Panc1 (cell line): ENCODE measurements at regions not wholly inside any gene's neighbourhood (a gene's known extent, or its start where the extent isn't known, plus 50 kb on each side); places are given as distances from the start of the nearest gene placed in this dataset.

Source experiments
- ATAC-seq: fragments of 200-7000 bp; cut with Tn5 transposase; 2 replicates; pipeline ENCODE4 v1.9.1; 2020; ENCODE audit warnings: mild to moderate bottlenecking, moderate library complexity
- BruUV-seq: library from RNA; stranded (reverse); fragments of 400-500 nt; replicated peaks from 2 replicates; lab custom pipeline; 2021; lab: Mats Ljungman, UMichigan
- CTCF ChIA-PET: fragments of 300-600 bp; sonication (Branson Sonifier 250); formaldehyde crosslinking; loops from one replicate; lab custom pipeline; 2022; ENCODE audit warnings: antibody characterized with exemption; lab: Charles Lee
- POLR2A ChIA-PET: fragments of 300-600 bp; sonication (Branson Sonifier 250); formaldehyde crosslinking; loops from one replicate; lab custom pipeline; 2022; ENCODE audit warnings: antibody characterized with exemption; lab: Charles Lee
- DNase-seq: peaks from one replicate; pipeline ENCODE4 v3.0.0-alpha.2; 2010; ENCODE audit warnings: low read depth, low spot score
- H3K27ac ChIP-seq: 2 replicates; pipeline ENCODE4 v1.5.1; 2011; ENCODE audit warnings: mild to moderate bottlenecking, low read length, inconsistent platforms
- H3K27me3 ChIP-seq: fragments of 200-500 bp; sonication (Bioruptor generic); 2 replicates; pipeline ENCODE4 v1.6.0; 2014; ENCODE audit warnings: low read length, inconsistent platforms; ENCODE audit not compliant: control insufficient read depth, insufficient read depth
- H3K36me3 ChIP-seq: fragments of 200-500 bp; sonication (Bioruptor generic); 2 replicates; pipeline ENCODE4 v1.5.1; 2014; ENCODE audit warnings: inconsistent platforms, mild to moderate bottlenecking, low read length, moderate library complexity; ENCODE audit not compliant: control insufficient read depth, insufficient read depth
- H3K4me1 ChIP-seq: 2 replicates; pipeline ENCODE4 v1.5.1; 2011; ENCODE audit warnings: inconsistent platforms, mild to moderate bottlenecking, low read length, moderate library complexity; ENCODE audit not compliant: control insufficient read depth, insufficient read depth
- H3K4me3 ChIP-seq, 2 experiments: 2 replicates each; pipeline ENCODE4 v1.5.1; 2011 to 2012; ENCODE audit warnings: low read depth in 2 of 2, low read length in 2 of 2, mild to moderate bottlenecking in 2 of 2, inconsistent platforms in 1 of 2, moderate library complexity in 1 of 2
- H3K9me3 ChIP-seq: fragments of 200-500 bp; sonication (Bioruptor generic); 2 replicates; pipeline ENCODE4 v1.5.1; 2014; ENCODE audit warnings: low read depth, mild to moderate bottlenecking, inconsistent platforms, low read length, moderate library complexity; ENCODE audit not compliant: control insufficient read depth, insufficient read depth
- POLR2AphosphoS5 ChIP-seq: IDR thresholded peaks from 2 replicates; pipeline ENCODE4 v1.6.1; 2012; ENCODE audit warnings: mild to moderate bottlenecking, low read depth, low read length, moderate library complexity
- REST ChIP-seq, 2 experiments: IDR thresholded peaks; 2 replicates each; pipeline ENCODE4 v1.6.1; 2011 to 2012; ENCODE audit warnings: low read depth in 2 of 2, control low read depth in 1 of 2, low read length in 1 of 2, mild to moderate bottlenecking in 1 of 2, moderate library complexity in 1 of 2; ENCODE audit not compliant: insufficient read depth in 1 of 2
- SIN3A ChIP-seq: IDR thresholded peaks from 2 replicates; pipeline ENCODE4 v1.6.1; 2012; ENCODE audit warnings: low read depth, mild to moderate bottlenecking, low read length, moderate library complexity, borderline replicate concordance; ENCODE audit not compliant: insufficient read depth
- TCF7L2 ChIP-seq: IDR thresholded peaks from 2 replicates; pipeline ENCODE4 v1.6.1; 2011; ENCODE audit warnings: mild to moderate bottlenecking, low read depth, low read length, inconsistent platforms
- in situ Hi-C: cut with HindIII; loops from 2 replicates; pipeline ENCODE4 v1.10.0; 2016; ENCODE audit warnings: low sequenced_read_pairs, low pct_unique_long_range_greater_than_20kb
- intact Hi-C: fragments of 100-400 bp; cut with micrococcal nuclease; formaldehyde crosslinking; loops from one replicate; pipeline ENCODE4 v1.10.0; 2022; ENCODE audit not compliant: unreplicated experiment
- TF ChIP-seq, protein P1 (sequence below): fragments of 450-650 bp; IDR thresholded peaks from 2 replicates; pipeline ENCODE4 v1.5.1; 2017; ENCODE audit warnings: mild to moderate bottlenecking

DNA sequence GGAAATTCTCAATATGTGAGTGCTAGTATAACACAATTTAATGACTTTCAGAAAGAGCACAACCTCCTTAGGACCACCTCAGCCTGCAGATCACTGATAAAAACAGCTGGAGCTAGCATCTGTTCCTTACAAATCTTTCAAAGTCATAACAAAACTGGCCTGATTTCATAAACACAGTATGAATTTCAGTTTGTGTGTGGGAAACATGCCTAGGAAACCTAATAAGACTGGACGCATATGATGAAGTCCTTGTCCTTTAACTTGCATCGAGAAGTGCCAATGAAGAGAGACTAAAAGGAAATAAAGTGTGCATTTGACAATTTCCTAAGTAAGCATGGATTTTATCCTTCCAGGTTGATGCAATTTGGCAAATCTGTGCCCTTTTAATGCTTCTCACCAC is 74.1 kb upstream of the KLHL14 start:
- no TSS peak for BruUV-seq
- H3K9me3 ChIP-seq = no peaks in the 10 kb centered on the region
- no peak overlapping the region for H3K27ac ChIP-seq
- H3K4me3 ChIP-seq = no peak overlapping the region
- intact Hi-C loops = no loop called here
- ChIA-PET POLR2A (no interaction called here), CTCF (no interaction called here)
- H3K36me3 ChIP-seq = no peaks in the 10 kb centered on the region
- TF ChIP-seq TCF7L2 = no peak
- TF ChIP-seq SIN3A = no peak
- no peak for TF ChIP-seq REST (IDR thresholded peaks at IDR 0.05; ENCODE audit: insufficient read depth in 1 of 2, low read depth in 2 of 2, low read length in 1 of 2)
- TF ChIP-seq, protein P1, sequence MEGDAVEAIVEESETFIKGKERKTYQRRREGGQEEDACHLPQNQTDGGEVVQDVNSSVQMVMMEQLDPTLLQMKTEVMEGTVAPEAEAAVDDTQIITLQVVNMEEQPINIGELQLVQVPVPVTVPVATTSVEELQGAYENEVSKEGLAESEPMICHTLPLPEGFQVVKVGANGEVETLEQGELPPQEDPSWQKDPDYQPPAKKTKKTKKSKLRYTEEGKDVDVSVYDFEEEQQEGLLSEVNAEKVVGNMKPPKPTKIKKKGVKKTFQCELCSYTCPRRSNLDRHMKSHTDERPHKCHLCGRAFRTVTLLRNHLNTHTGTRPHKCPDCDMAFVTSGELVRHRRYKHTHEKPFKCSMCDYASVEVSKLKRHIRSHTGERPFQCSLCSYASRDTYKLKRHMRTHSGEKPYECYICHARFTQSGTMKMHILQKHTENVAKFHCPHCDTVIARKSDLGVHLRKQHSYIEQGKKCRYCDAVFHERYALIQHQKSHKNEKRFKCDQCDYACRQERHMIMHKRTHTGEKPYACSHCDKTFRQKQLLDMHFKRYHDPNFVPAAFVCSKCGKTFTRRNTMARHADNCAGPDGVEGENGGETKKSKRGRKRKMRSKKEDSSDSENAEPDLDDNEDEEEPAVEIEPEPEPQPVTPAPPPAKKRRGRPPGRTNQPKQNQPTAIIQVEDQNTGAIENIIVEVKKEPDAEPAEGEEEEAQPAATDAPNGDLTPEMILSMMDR = no peak
- no peak for TF ChIP-seq POLR2AphosphoS5
- in situ Hi-C loops = no loop called here
- ATAC-seq (no peak), DNase-seq (no peak)
- no peaks in the 10 kb centered on the region for H3K4me1 ChIP-seq
- H3K27me3 ChIP-seq = no peaks in the 10 kb centered on the region

DNA sequence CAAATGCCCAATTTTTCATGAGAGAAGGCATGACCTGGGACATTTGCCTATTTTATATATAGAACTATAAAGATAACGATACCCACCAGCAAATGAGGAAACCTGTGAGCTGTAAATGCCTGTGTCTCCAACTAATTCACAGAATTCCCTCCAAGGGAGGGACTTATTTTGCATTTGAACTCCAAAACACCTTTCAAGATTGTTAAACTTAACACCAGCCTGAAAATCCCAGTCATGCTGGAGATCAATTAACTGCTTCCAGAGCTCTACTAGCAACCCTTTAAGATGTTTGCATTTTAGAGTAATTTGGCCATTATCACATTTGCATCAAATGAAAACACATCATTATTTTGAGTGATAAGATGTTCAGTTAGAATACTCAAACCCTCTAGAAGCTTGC is 68.1 kb upstream of the KLHL14 start:
- ChIA-PET CTCF (no interaction called here), POLR2A (interaction anchor here (0.5 kb wide), 1 partner anchor 253 kb away, joined by 3 read pairs; no protein-coding TSS in a partner anchor)
- DNase-seq (no peak), ATAC-seq (no peak)
- no peaks in the 10 kb centered on the region for H3K27me3 ChIP-seq
- BruUV-seq = no TSS peak
- H3K4me1 ChIP-seq = no peaks in the 10 kb centered on the region
- in situ Hi-C loops (no loop called here), intact Hi-C loops (no loop called here)
- H3K36me3 ChIP-seq = no peaks in the 10 kb centered on the region
- no peak overlapping the region for H3K4me3 ChIP-seq
- TF ChIP-seq SIN3A (no peak), POLR2AphosphoS5 (no peak), REST (IDR thresholded peaks at IDR 0.05; ENCODE audit: insufficient read depth in 1 of 2, low read depth in 2 of 2, low read length in 1 of 2) (no peak), TCF7L2 (no peak)
- TF ChIP-seq, protein P1 = no peak
- H3K27ac ChIP-seq = no peak overlapping the region
- H3K9me3 ChIP-seq = no peaks in the 10 kb centered on the region
